ENCODE measurements at regions not wholly inside any gene's neighbourhood (a gene's known extent, or its start where the extent isn't known, plus 50 kb on each side); places are given as distances from the start of the nearest gene placed in this dataset.

GRCh38 chr5:54634089-54634488 lies 116.5 kb downstream of the SNX18 start:
- DNase-seq, result no peak

GRCh38 chr5:54632131-54632701 lies 114.7 kb downstream of the SNX18 start:
- no peak for DNase-seq

GRCh38 chr5:54630738-54631359 lies 113.3 kb downstream of the SNX18 start:
- no peak for DNase-seq

- no peak for DNase-seq
These were observed 111.6 kb downstream of the SNX18 start for GRCh38 chr5:54629115-54629514.

- no peak for DNase-seq
These were observed 110.5 kb downstream of the SNX18 start for GRCh38 chr5:54628050-54628449.

GRCh38 chr5:54626407-54626806 lies 108.8 kb downstream of the SNX18 start:
- DNase-seq, result no peak

- DNase-seq, result no peak
These were observed 107.4 kb downstream of the SNX18 start for GRCh38 chr5:54624805-54625568.

- DNase-seq, result no peak
These were observed 104.2 kb downstream of the SNX18 start for GRCh38 chr5:54621709-54622108.

- DNase-seq, result no peak
These were observed 103.5 kb downstream of the SNX18 start for GRCh38 chr5:54621048-54621447.

- no peak for DNase-seq
These were observed 102.8 kb downstream of the SNX18 start for GRCh38 chr5:54620141-54620933.

GRCh38 chr5:54619731-54620130 lies 102.2 kb downstream of the SNX18 start:
- DNase-seq, result no peak

GRCh38 chr5:54616518-54617220 lies 99.1 kb downstream of the SNX18 start:
- no peak for DNase-seq

- DNase-seq, result no peak
These were observed 98.5 kb downstream of the SNX18 start for GRCh38 chr5:54616031-54616430.

- no peak for DNase-seq
These were observed 97.8 kb downstream of the SNX18 start for GRCh38 chr5:54615381-54615780.

GRCh38 chr5:54612711-54613110 lies 95.2 kb downstream of the SNX18 start:
- no peak for DNase-seq

- DNase-seq, result no peak
These were observed 93.9 kb downstream of the SNX18 start for GRCh38 chr5:54611290-54611951.

GRCh38 chr5:54610197-54610944 lies 92.8 kb downstream of the SNX18 start:
- no peak for DNase-seq

- DNase-seq, result no peak
These were observed 91.0 kb downstream of the SNX18 start for GRCh38 chr5:54608423-54609085.

GRCh38 chr5:54607006-54607405 lies 89.4 kb downstream of the SNX18 start:
- DNase-seq, result no peak

- no peak for DNase-seq
These were observed 85.8 kb downstream of the SNX18 start for GRCh38 chr5:54603372-54603771.

- no peak for DNase-seq
These were observed 84.9 kb downstream of the SNX18 start for GRCh38 chr5:54602475-54602874.

Measured in NCI-H1930 (cell line).